ENCODE measurements at regions not wholly inside any gene's neighbourhood (a gene's known extent, or its start where the extent isn't known, plus 50 kb on each side); places are given as distances from the start of the nearest gene placed in this dataset.

- no peak for TF ChIP-seq CTCF (IDR thresholded peaks at IDR 0.05; ENCODE audit: insufficient read depth, missing control alignments)
- DNase-seq (ENCODE audit: insufficient read length, low spot score) (no peak), FAIRE-seq (no peak)
These were observed 236.7 kb upstream of the CCNH start for GRCh38 chr5:87649455-87649854.

DNA sequence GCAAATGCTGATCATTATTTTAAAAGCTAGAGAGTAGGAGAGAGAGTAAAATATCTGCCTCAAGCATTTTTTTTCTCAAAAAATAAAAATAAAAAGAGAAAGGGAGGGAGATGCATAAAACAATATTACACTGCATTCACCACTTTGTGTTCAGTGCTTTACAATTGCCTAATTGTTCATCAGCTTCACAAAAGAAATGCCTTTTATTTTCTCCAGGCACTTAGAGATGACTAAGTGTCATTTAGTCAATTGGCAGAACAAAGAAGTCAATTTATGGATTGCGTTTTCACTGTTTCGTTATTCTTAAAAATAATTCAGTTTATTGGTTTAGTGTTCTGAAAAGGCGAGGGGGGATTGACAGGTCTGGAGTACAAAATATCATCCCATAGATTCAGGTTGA lies 232.5 kb upstream of the CCNH start:
- peak; percentile 94 for FAIRE-seq
- DNase-seq (ENCODE audit: insufficient read length, low spot score), result no peak
- TF ChIP-seq CTCF (IDR thresholded peaks at IDR 0.05; ENCODE audit: insufficient read depth, missing control alignments), result no peak

GRCh38 chr5:87640902-87641301 lies 228.2 kb upstream of the CCNH start:
- no peak for FAIRE-seq
- no peak for TF ChIP-seq CTCF (IDR thresholded peaks at IDR 0.05; ENCODE audit: insufficient read depth, missing control alignments)
- DNase-seq (ENCODE audit: insufficient read length, low spot score), result no peak

DNA sequence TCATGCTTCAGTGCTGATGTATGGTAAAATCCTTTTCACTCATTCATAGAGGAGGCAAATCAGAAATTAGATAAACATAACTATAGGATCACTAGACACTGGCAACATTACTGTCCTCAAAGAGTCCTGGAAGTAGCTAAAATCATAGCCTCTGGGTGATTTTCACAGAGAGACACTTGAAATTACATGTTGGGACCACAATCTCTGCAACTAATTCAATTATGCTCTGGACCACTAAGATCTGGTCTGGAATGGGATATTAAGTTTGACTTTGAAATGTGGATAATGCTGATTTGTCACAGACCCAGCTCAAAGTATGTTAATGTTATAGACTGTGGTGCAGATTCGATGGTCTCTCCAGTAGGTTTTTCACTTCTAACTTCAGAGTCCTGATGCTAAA lies 214.6 kb upstream of the CCNH start:
- no peak for DNase-seq (ENCODE audit: insufficient read length, low spot score)
- no peak for TF ChIP-seq CTCF (IDR thresholded peaks at IDR 0.05; ENCODE audit: insufficient read depth, missing control alignments)
- FAIRE-seq, result no peak

DNA sequence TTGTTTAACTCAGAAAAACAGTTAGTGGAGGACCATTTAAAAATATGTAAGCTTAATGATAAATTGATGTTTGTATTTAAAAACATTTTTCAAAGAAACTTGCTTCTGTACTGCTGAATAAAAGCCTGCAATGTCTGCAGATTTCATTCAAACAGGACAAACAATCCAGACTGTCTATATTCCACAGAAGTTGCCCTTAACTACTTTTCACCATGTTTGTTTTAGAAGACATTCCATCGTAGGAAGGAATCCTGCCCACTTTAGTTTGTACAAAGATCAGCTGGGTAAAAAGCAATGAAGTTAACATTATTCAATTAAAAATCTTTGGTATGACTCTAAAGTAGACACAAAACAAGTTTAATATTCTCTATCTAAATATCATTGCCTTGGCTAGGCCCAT lies 195.7 kb upstream of the CCNH start:
- TF ChIP-seq CTCF (IDR thresholded peaks at IDR 0.05; ENCODE audit: insufficient read depth, missing control alignments), result no peak
- FAIRE-seq (no peak), DNase-seq (ENCODE audit: insufficient read length, low spot score) (no peak)

DNA sequence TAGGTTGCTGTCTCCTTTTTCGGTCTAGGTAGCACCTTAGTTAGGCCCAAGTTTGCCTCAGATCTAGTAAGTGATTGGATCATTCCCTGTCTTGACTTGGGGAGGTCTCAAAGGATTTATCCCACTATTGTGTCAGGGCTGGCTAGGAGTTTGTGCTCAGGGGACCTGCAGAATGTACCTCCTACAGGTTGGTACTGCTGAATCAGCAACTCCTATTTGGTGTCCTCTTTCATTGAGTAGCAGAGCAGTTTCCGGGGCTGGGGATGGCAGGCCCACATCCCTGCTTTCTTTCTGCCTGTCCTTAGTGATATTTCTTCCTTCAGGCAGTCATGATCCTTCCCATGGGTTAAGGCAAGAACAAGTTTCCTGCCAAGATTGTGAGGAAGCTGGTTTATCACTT lies 192.9 kb upstream of the CCNH start:
- no peak for DNase-seq (ENCODE audit: insufficient read length, low spot score)
- FAIRE-seq, result no peak
- TF ChIP-seq CTCF (IDR thresholded peaks at IDR 0.05; ENCODE audit: insufficient read depth, missing control alignments), result no peak

DNA sequence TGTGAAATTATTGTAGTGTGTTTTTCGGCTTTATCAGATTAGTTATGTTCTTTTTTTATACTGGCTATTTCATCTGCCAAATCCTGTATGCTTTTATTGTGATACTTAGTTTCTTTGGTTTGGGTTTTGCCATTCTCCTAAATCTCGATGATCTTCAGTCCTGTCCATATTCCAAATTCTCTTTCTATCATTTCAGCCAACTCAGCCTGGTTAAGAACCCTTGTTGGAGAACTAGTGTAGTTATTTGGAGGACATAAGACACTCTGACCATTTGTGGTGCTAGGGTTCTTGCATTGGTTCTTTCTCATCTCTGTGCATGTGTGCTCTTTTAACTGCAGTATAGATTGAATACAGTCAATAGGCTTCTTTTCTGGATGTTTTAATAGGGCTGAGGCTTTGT lies 187.0 kb upstream of the CCNH start:
- no peak for FAIRE-seq
- no peak for TF ChIP-seq CTCF (IDR thresholded peaks at IDR 0.05; ENCODE audit: insufficient read depth, missing control alignments)

More for the DNA sequence above, 187.0 kb upstream of the CCNH start:
- no peak for DNase-seq (ENCODE audit: insufficient read length, low spot score)

All from D721Med (cell line).